Lower leg skin (tissue), 4 donors: ENCODE measurements at regions not wholly inside any gene's neighbourhood (a gene's known extent, or its start where the extent isn't known, plus 50 kb on each side); places are given as distances from the start of the nearest gene placed in this dataset.
"Not testable (repeated sequence)": the region's sequence is repeated elsewhere in the genome, so short reads cannot be mapped to it uniquely, and the experiment has no call there.

ENCODE experiments used
- DNase-seq, 2 donors: peaks; one replicate each; pipeline ENCODE4 v3.0.0-alpha.2; 2019; ENCODE audit warnings: low spot score in 2 of 2
- H3K4me3 ChIP-seq: fragments of 200-600 bp; sonication (generic); 2 replicates; pipeline ENCODE4 v1.5.1; 2017; ENCODE audit warnings: mild to moderate bottlenecking, low read depth; ENCODE audit not compliant: poor library complexity, severe bottlenecking
- POLR2A ChIP-seq, 2 donors: fragments of 450-650 bp; IDR thresholded peaks; one replicate each; pipeline ENCODE4 v1.6.1; 2016 to 2017; ENCODE audit warnings: antibody characterized with exemption in 2 of 2, mild to moderate bottlenecking in 1 of 2, moderate library complexity in 1 of 2
- WGBS, 2 donors: methylation state at CpG; one replicate each; pipeline ENCODE4 v1.1.5; 2018; 5-methylcytosine and 5-hydroxymethylcytosine counted together
- intact Hi-C: fragments of 100-400 bp; cut with DNase I; formaldehyde crosslinking; loops from one replicate; pipeline ENCODE4 v1.15.0; 2023; ENCODE audit warnings: low total_unique reads
- TF ChIP-seq, protein P1 (sequence below), 3 donors: fragments of 450-650 bp; IDR thresholded peaks; one replicate each; pipeline ENCODE4 v1.5.1; 2016; ENCODE audit warnings: antibody characterized with exemption in 3 of 3, mild to moderate bottlenecking in 3 of 3, moderate library complexity in 2 of 3

DNA sequence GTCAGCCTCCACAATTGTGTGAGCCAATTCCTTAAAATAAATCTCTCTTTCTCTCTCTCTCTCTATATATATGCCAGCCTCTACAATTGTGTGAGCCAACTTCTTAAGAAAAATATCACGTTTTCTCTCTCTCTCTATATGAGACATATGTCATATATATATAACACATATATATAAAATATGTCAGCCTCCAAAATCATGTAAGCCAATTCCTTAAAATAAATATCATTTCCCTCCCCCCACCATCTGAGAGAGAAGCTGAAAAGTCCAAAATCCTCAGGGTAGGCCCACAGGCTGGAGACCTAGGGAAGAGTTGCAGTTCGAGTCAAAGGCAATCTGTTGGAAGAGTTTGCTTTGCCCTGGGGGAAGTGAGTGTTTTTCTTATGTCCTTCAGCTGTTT is 158.1 kb upstream of the RPS23 start:
- H3K4me3 ChIP-seq = no peak overlapping the region
- DNase-seq = no peak
- 24 to 51% methylated on average over 2 of the region's 2 CpGs for WGBS, 2 donors
- no peak for TF ChIP-seq POLR2A (IDR thresholded peaks at IDR 0.05)
- TF ChIP-seq, protein P1, sequence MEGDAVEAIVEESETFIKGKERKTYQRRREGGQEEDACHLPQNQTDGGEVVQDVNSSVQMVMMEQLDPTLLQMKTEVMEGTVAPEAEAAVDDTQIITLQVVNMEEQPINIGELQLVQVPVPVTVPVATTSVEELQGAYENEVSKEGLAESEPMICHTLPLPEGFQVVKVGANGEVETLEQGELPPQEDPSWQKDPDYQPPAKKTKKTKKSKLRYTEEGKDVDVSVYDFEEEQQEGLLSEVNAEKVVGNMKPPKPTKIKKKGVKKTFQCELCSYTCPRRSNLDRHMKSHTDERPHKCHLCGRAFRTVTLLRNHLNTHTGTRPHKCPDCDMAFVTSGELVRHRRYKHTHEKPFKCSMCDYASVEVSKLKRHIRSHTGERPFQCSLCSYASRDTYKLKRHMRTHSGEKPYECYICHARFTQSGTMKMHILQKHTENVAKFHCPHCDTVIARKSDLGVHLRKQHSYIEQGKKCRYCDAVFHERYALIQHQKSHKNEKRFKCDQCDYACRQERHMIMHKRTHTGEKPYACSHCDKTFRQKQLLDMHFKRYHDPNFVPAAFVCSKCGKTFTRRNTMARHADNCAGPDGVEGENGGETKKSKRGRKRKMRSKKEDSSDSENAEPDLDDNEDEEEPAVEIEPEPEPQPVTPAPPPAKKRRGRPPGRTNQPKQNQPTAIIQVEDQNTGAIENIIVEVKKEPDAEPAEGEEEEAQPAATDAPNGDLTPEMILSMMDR (IDR thresholded peaks at IDR 0.05) = no peak
- intact Hi-C loops = no loop called here

DNA sequence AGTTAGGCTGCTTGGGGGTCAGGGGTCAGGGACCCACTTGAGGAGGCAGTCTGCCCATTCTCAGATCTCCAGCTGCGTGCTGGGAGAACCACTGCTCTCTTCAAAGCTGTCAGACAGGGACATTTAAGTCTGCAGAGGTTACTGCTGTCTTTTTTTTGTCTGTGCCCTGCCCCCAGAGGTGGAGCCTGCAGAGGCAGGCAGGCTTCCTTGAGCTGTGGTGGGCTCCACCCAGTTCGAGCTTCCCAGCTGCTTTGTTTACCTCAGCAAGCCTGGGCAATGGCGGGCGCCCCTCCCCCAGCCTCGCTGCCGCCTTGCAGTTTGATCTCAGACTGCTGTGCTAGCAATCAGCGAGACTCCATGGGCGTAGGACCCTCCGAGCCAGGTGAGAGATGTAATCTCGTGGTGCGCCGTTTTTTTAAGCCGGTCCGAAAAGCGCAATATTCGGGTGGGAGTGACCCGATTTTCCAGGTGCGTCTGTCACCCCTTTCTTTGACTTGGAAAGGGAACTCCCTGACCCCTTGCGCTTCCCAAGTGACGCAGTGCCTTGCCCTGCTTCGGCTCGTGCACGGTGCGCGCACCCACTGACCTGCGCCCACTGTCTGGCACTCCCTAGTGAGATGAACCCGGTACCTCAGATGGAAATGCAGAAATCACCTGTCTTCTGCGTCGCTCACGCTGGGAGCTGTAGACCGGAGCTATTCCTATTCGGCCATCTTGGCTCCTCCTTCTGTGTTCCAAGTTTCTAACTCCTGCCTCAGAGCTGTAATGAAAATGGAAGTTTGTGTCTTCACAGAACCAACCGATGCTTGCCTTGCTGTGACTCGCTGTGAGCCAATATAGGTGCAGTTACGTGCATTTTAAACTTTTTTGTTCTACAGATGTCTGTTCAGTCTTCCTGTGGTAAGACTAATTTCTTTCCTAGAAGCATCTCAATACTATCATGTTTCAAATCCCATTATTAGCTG is 156.8 kb upstream of the RPS23 start:
- H3K4me3 ChIP-seq, DNase-seq, intact Hi-C loops: not testable (repeated sequence)
- 86 to 88% methylated on average over 27 to 31 of the region's 35 CpGs for WGBS, 2 donors

DNA sequence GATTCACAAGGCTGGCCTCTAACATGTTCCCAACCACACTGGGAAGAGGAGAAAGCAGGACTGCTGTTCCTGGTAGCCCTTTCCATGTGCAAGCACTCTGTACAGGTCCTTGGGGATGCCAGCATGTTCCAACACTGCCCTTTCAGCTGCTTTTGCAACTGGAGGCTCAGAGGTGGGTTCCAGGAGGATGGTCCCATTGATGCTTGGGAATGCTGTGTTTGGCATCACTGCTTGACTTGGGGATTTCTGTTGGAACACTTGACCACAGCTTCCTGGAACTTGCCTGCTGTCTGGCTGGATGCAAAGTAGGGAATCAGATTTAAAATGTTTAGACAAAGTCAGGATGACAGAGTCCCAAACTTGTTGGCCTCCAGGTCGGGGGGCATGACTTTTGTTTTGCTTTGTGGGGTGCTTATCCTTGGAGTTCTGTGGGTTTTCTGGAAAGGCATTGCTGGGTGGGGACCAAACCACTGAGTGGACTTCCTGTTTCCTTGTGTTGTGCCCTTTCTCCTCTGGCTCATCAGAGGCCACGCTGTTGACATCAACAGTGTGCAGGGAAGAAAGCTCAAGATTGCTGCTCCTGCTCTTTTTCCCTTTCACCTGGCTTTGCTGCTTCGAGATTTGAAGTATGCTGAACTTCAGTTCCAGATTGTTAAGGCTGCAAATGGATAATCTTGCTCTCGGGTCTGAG is 148.5 kb upstream of the RPS23 start:
- TF ChIP-seq, protein P1 (IDR thresholded peaks at IDR 0.05) = no peak
- no peak for TF ChIP-seq POLR2A (IDR thresholded peaks at IDR 0.05)
- WGBS, 2 donors = 66 to 75% methylated on average over 4 of the region's 4 CpGs
- DNase-seq = no peak
- no peak overlapping the region for H3K4me3 ChIP-seq
- intact Hi-C loops = no loop called here

DNA sequence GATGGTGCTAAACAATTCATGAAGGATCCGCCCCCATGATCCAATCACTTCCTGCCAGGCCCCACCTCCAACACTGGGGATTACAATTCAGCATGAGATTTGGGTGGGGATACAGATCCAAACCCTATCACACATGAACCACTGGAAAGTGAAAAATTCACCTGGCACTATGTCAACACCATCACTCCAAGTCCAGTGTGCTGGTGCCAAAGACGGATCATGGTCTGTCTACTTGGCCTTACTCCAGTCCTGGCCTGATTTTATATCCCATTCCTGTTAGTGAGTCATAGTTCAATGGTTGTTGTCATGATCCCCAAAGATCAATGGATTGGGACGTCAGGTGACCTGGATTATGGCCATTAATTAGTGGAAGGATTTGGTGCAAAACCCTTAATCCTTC is 147.4 kb upstream of the RPS23 start:
- intact Hi-C loops = no loop called here
- 35 to 43% methylated on average over 3 of the region's 3 CpGs for whole genome bisulfite sequencing, 2 donors
- DNase-seq = no peak
- TF ChIP-seq, protein P1 (IDR thresholded peaks at IDR 0.05) = no peak
- no peak for TF ChIP-seq POLR2A (IDR thresholded peaks at IDR 0.05)
- no peak overlapping the region for H3K4me3 ChIP-seq

DNA sequence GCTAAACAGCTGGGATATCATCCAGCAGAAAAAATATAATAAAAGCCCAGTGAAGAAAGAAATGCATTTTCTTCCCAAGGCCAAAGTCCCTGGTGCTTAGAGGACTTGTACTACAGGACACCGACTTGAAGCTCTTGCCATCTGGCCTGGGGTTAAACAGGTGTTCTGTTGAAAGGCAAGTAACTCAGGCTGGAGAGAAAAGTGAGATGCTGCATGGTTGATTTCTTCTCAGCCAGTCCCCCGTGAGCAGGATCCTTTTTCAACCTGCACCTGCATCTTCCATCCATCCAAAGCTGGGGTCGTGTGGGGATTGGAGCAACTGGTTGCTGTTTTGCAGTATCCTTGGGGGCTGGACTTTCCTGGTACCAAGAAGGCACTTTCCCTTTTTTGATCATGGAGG is 146.1 kb upstream of the RPS23 start:
- TF ChIP-seq, protein P1 (IDR thresholded peaks at IDR 0.05) = no peak
- TF ChIP-seq POLR2A (IDR thresholded peaks at IDR 0.05) = no peak
- no peak overlapping the region for H3K4me3 ChIP-seq
- intact Hi-C loops = no loop called here
- 50 to 67% methylated on average over 3 of the region's 3 CpGs for WGBS, 2 donors
- no peak for DNase-seq

DNA sequence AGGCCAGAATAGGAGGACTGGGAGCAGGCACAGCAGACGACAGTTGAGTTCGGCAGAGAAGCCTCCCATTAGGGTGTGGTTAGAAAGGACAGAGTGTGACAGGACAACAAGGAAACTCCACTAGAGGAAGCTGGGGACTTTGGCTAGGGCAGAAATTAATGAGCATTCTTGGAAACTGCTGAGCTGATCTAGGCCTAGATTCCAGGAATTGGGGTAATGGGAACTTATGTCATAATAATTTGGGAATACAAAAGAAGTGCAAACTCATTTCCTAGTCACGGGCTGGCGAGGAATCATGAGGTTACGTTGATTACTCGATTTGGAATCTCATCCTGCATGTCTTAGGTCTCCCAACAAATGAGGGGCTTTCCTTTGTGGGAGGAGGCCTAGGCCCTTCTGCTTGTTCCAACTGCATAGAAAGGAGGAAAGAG is 144.6 kb upstream of the RPS23 start:
- TF ChIP-seq, protein P1 (IDR thresholded peaks at IDR 0.05) = no peak
- H3K4me3 ChIP-seq = no peak overlapping the region
- DNase-seq = peak; percentile 68 to 92
- intact Hi-C loops = no loop called here
- WGBS, 2 donors = 49 to 55% methylated on average over 6 of the region's 6 CpGs
